ENCODE measurements at regions not wholly inside any gene's neighbourhood (a gene's known extent, or its start where the extent isn't known, plus 50 kb on each side); places are given as distances from the start of the nearest gene placed in this dataset.

DNA sequence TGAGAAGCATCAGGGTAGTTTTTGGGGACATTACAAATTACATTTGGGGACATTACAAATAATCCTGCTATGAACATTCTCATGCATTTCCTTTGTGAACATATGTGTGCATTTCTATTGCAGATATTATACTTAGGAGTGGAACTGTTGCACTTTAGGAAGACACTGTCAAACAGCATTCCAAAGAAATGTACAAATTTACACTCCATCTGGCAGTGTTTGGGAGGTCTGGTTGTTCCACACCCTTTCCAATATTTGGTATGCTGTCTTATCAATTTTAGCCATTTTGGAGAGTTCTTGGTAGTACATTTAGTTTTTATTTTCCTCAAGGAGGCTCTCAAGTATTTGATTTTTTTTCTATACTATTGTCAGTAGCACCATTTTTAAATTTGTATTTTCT lies 419.1 kb upstream of the ARHGEF26 start:
- TF ChIP-seq, protein P1, sequence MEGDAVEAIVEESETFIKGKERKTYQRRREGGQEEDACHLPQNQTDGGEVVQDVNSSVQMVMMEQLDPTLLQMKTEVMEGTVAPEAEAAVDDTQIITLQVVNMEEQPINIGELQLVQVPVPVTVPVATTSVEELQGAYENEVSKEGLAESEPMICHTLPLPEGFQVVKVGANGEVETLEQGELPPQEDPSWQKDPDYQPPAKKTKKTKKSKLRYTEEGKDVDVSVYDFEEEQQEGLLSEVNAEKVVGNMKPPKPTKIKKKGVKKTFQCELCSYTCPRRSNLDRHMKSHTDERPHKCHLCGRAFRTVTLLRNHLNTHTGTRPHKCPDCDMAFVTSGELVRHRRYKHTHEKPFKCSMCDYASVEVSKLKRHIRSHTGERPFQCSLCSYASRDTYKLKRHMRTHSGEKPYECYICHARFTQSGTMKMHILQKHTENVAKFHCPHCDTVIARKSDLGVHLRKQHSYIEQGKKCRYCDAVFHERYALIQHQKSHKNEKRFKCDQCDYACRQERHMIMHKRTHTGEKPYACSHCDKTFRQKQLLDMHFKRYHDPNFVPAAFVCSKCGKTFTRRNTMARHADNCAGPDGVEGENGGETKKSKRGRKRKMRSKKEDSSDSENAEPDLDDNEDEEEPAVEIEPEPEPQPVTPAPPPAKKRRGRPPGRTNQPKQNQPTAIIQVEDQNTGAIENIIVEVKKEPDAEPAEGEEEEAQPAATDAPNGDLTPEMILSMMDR (conservative IDR thresholded peaks at IDR 0.05 in 1 of 2, IDR thresholded peaks at IDR 0.05 in 1 of 2; ENCODE audit: low read depth in 1 of 2, low read length in 2 of 2): no peak
- no peak for TF ChIP-seq EZH2 (IDR thresholded peaks at IDR 0.05; ENCODE audit: low read length, missing control alignments)

Data from fibroblast of lung (primary cell).